IPS DF 6.9 (cell line): ENCODE measurements at regions not wholly inside any gene's neighbourhood (a gene's known extent, or its start where the extent isn't known, plus 50 kb on each side); places are given as distances from the start of the nearest gene placed in this dataset.
A peak's percentile ranks its signal among the peaks of the same experiment; 100 is the strongest.

Experiments
- DNase-seq: peaks from one replicate; pipeline ENCODE4 v3.0.0-alpha.2; 2013; ENCODE audit warnings: low read depth, low spot score
- H3K27ac ChIP-seq: one replicate; pipeline ENCODE4 v1.5.1; 2013; ENCODE audit warnings: low read length, control low read depth
- H3K27me3 ChIP-seq: 2 replicates; pipeline ENCODE4 v1.6.1; 2013; ENCODE audit warnings: mild to moderate bottlenecking, low read length; ENCODE audit not compliant: control insufficient read depth, insufficient read depth
- H3K36me3 ChIP-seq: 2 replicates; pipeline ENCODE4 v1.6.1; 2013; ENCODE audit warnings: low read length; ENCODE audit not compliant: control insufficient read depth, insufficient read depth
- H3K4me1 ChIP-seq: 2 replicates; pipeline ENCODE4 v1.6.1; 2013; ENCODE audit warnings: low read length; ENCODE audit not compliant: control insufficient read depth, insufficient read depth
- H3K4me3 ChIP-seq: 2 replicates; pipeline ENCODE4 v1.5.1; 2013; ENCODE audit warnings: mild to moderate bottlenecking, low read length
- H3K9me3 ChIP-seq: 2 replicates; pipeline ENCODE4 v1.6.1; 2013; ENCODE audit warnings: low read length, inconsistent platforms; ENCODE audit not compliant: control insufficient read depth, insufficient read depth
- WGBS: extraction: QIAGEN DNeasy Blood & Tissue Kit; methylation state at CpG from one replicate; pipeline ENCODE4 v1.1.7; 2013; ENCODE audit warnings: mixed read lengths, missing lambda C conversion rate; ENCODE audit not compliant: insufficient read length, insufficient coverage; 5-methylcytosine and 5-hydroxymethylcytosine counted together

DNA sequence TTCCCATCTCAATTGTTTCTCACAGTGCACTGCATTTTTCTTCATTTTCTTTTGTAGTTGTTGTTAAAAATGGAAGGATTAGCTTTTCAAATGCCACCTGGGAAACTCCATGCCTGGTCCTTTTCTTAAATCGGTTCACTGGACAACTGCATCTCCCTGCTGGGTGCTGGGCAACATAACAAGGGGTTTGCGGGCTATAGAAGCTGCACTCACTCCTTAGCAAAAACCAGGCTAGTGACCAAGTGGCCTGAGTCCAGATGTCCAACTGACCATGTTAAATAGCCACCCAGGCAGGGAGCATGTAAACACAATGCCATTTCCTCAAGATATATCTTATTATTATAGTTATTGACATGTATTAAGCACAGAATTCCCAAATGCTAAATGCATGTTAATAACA lies 264.9 kb downstream of the ICOS start:
- Histone ChIP-seq H3K4me1 (peaks cover 2% of the 10 kb centered on the region; the same call in 1 of the 2 replicates), H3K9me3 (no peaks in the 10 kb centered on the region), H3K36me3 (no peaks in the 10 kb centered on the region), H3K4me3 (no peak overlapping the region), H3K27me3 (no peaks in the 10 kb centered on the region), H3K27ac (no peak overlapping the region)
- no peak for DNase-seq
- WGBS = no CpG with 5 or more reads among the region's 2 CpGs

DNA sequence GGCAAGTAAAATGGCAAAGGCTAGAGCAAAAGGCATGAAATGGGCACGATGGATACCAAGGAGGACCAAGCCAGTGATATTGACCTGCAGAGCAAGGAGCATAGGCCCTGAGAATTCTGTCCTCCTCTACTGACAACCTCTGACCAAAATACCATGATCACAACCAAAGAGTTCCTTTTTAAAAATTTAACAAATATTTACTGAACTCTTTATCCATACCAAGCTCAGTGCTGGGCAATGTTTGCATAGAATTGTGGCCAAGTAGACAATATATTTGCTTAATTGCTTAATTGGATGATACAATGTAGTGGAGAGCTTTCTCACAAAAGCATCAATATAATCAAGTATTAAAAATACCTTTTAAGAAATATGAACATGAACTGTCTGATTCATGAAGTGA lies 265.7 kb downstream of the ICOS start:
- WGBS = no CpG with 5 or more reads among the region's 1 CpG

GRCh38 chr2:204203704-204204103 lies 267.1 kb downstream of the ICOS start:
- H3K27ac ChIP-seq = no peak overlapping the region
- no peaks in the 10 kb centered on the region for H3K9me3 ChIP-seq
- WGBS = no CpG with 5 or more reads among the region's 4 CpGs
- no peak for DNase-seq
- H3K27me3 ChIP-seq = no peaks in the 10 kb centered on the region
- no peak overlapping the region for H3K4me3 ChIP-seq
- no peaks in the 10 kb centered on the region for H3K36me3 ChIP-seq
- H3K4me1 ChIP-seq = peaks cover 2% of the 10 kb centered on the region; the same call in 1 of the 2 replicates

More for the DNA sequence above, 265.7 kb downstream of the ICOS start:
- no peak overlapping the region for H3K27ac ChIP-seq
- H3K4me1 ChIP-seq = peaks cover 2% of the 10 kb centered on the region; the same call in 1 of the 2 replicates
- no peaks in the 10 kb centered on the region for H3K9me3 ChIP-seq
- no peaks in the 10 kb centered on the region for H3K36me3 ChIP-seq
- H3K27me3 ChIP-seq = no peaks in the 10 kb centered on the region
- no peak for DNase-seq
- no peak overlapping the region for H3K4me3 ChIP-seq

DNA sequence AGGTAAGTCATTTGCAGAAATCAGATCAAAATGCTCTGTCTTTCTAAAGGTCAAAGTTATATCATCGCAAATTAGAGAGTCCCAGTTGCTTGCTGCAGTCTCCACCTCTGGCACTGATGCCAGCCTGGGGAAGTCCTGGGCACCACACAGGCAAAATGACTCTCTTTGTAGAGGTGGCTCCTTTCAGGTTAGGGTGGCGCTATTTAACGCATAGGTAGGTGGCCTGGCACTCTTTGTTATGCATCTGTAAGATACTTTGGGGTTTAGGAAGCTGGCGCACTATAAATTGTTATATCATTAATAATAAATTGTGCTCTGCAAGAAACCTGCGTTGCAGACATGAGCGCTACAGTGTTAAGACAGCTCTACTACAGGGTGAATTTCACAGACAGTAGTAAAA lies 268.5 kb downstream of the ICOS start:
- Histone ChIP-seq H3K4me1 (peaks cover 2% of the 10 kb centered on the region; the same call in 1 of the 2 replicates), H3K4me3 (no peak overlapping the region), H3K27me3 (no peaks in the 10 kb centered on the region), H3K36me3 (no peaks in the 10 kb centered on the region), H3K9me3 (no peaks in the 10 kb centered on the region), H3K27ac (no peak overlapping the region)
- no CpG with 5 or more reads among the region's 6 CpGs for WGBS
- DNase-seq = no peak

DNA sequence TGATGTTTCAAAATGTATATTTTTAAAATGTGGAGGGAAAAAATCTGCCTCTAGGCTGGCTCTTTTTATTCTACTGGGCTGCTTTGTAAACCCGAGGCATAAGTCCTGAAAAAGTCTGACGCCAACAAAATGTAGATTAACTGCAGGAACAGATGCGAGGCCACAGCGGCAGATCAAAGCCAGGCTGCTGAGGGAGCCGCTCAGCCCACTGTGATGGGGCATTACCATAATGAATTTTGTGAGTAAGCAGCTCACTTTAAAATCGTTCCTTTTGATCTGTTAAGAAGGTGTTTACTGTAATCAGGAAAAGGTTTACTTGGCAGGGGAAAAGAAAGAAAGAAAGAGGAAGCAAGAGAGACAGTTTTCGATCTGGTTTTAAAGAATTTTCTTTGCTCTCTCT lies 269.0 kb downstream of the ICOS start:
- peaks cover 2% of the 10 kb centered on the region; the same call in 1 of the 2 replicates for H3K4me1 ChIP-seq
- no peak overlapping the region for H3K27ac ChIP-seq
- no peaks in the 10 kb centered on the region for H3K36me3 ChIP-seq
- no peaks in the 10 kb centered on the region for H3K9me3 ChIP-seq
- peak; percentile 45 for DNase-seq
- WGBS = no CpG with 5 or more reads among the region's 7 CpGs
- H3K27me3 ChIP-seq = no peaks in the 10 kb centered on the region
- no peak overlapping the region for H3K4me3 ChIP-seq

- Histone ChIP-seq H3K27ac (no peak overlapping the region), H3K4me3 (no peak overlapping the region), H3K27me3 (no peaks in the 10 kb centered on the region), H3K36me3 (no peaks in the 10 kb centered on the region), H3K4me1 (peaks cover 2% of the 10 kb centered on the region; the same call in 1 of the 2 replicates), H3K9me3 (no peaks in the 10 kb centered on the region)
- no peak for DNase-seq
- no CpG with 5 or more reads among the region's 1 CpG for WGBS
These were observed 271.3 kb downstream of the ICOS start for GRCh38 chr2:204207866-204208265.

DNA sequence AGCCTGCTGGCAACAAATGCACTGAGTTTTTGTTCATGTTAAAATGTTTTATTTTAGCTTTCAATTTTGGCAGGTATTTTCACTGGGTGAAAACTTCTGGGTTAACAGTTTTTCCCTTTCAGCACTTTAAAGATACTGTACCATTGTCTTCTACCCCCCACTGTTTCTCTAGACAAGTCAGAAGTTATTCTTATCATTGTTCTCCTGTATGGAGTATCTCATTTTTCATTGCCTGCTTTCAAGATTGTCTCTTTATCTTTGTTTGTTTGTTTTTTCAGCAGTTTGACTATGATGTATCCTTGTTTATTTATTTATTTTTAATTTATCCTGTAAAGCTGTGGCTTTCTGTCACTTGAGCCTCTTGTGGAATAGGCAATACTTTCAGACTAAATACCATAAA lies 277.0 kb downstream of the ICOS start:
- Histone ChIP-seq H3K36me3 (no peaks in the 10 kb centered on the region), H3K4me3 (no peak overlapping the region)

DNA sequence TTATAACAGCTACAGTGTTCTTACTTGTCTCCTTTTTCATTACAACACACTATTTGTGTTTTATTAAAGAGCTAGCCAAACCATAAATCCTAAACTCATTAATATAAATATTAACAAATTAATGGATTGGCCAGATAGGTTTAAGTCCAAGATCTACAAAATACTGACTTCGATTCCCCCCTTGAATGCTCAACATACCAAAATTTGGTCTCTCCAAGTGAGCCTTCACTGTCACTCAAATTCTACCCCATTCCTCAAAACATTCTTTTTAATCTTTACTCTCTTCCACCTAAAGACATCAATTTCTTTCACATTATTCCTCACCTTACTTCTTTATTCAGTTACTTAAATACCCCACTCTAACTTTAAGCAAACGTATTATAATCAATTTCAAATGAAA lies 281.5 kb downstream of the ICOS start:
- Histone ChIP-seq H3K4me1 (no peaks in the 10 kb centered on the region), H3K4me3 (no peak overlapping the region), H3K27ac (no peak overlapping the region), H3K27me3 (no peaks in the 10 kb centered on the region), H3K9me3 (no peaks in the 10 kb centered on the region), H3K36me3 (no peaks in the 10 kb centered on the region)
- no peak for DNase-seq
- WGBS = 100% methylated on average over 1 of the region's 2 CpGs

More for the DNA sequence above, 277.0 kb downstream of the ICOS start:
- Histone ChIP-seq H3K27me3 (no peaks in the 10 kb centered on the region), H3K9me3 (no peaks in the 10 kb centered on the region), H3K4me1 (no peaks in the 10 kb centered on the region), H3K27ac (no peak overlapping the region)
- no peak for DNase-seq

DNA sequence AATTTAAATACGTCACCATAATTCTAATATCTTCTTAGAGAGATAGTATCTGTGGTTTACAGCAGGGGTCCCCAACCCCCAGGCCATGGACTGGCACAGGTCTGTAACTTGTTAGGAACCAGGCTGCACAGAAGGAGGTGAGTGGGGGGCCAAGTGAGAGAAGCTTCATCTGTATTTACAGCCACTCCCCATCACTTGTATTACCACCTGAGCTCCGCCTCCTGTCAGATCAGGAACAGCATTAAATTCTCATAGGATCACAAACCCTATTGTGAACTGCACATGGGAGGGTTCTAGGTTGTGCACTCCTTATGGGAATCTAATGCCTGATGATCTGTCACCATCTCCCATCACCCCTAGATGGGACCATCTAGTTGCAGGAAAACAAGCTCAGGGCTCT lies 282.6 kb downstream of the ICOS start:
- H3K4me3 ChIP-seq = no peak overlapping the region
- no peaks in the 10 kb centered on the region for H3K27me3 ChIP-seq
- H3K4me1 ChIP-seq = no peaks in the 10 kb centered on the region
- WGBS = 100% methylated on average over 1 of the region's 2 CpGs
- H3K27ac ChIP-seq = no peak overlapping the region
- no peaks in the 10 kb centered on the region for H3K9me3 ChIP-seq
- no peak for DNase-seq
- no peaks in the 10 kb centered on the region for H3K36me3 ChIP-seq

DNA sequence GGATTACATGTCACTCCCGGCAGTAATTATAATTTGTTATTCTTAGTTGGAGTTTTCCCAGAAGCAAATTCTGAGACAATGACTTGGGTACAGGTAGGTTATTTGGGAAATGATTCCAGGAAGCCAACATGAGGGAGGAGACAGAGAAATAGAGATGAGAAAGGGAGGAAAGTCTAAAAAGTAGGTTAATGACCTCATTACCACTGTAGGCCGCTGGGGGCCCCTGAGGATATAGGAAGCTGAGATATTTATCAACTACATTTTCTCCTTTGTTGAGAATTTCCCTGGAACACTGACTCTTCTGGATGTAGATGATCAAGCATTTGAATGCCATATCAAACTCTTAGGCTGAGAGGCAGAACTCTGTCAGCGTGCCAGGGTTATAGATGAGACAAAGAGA lies 284.3 kb downstream of the ICOS start:
- Histone ChIP-seq H3K27me3 (no peaks in the 10 kb centered on the region), H3K27ac (no peak overlapping the region), H3K36me3 (no peaks in the 10 kb centered on the region), H3K4me1 (no peaks in the 10 kb centered on the region), H3K9me3 (no peaks in the 10 kb centered on the region), H3K4me3 (no peak overlapping the region)
- WGBS = no CpG with 5 or more reads among the region's 3 CpGs
- no peak for DNase-seq

GRCh38 chr2:204223046-204223445 lies 286.5 kb downstream of the ICOS start:
- WGBS = no CpG with 5 or more reads among the region's 6 CpGs
- H3K4me3 ChIP-seq = no peak overlapping the region
- peaks cover 4% of the 10 kb centered on the region; the same call in 1 of the 2 replicates for H3K27me3 ChIP-seq
- no peaks in the 10 kb centered on the region for H3K36me3 ChIP-seq
- DNase-seq = no peak
- no peaks in the 10 kb centered on the region for H3K4me1 ChIP-seq
- H3K27ac ChIP-seq = no peak overlapping the region
- H3K9me3 ChIP-seq = no peaks in the 10 kb centered on the region
